SK-MEL-5 (cell line): ENCODE measurements at regions not wholly inside any gene's neighbourhood (a gene's known extent, or its start where the extent isn't known, plus 50 kb on each side); places are given as distances from the start of the nearest gene placed in this dataset.

Experiments
- DNase-seq: peaks from one replicate; pipeline ENCODE4 v3.0.0-alpha.2; 2016; ENCODE audit warnings: low read depth, low spot score
- in situ Hi-C: cut with HindIII; loops from 2 replicates; pipeline ENCODE4 v1.10.0; 2016; ENCODE audit warnings: low sequenced_read_pairs, high pct_unique_total_duplicates, low pct_unique_long_range_greater_than_20kb

GRCh38 chr6:106886922-106887797 lies 87.4 kb downstream of the CD24 start:
- no peak for DNase-seq
- in situ Hi-C loops = no loop called here

- in situ Hi-C loops = no loop called here
Observed at GRCh38 chr6:106886081-106886843, 88.3 kb downstream of the CD24 start.

GRCh38 chr6:106885679-106886078 lies 88.8 kb downstream of the CD24 start:
- no peak for DNase-seq
- in situ Hi-C loops = no loop called here

More at GRCh38 chr6:106886081-106886843, 88.3 kb downstream of the CD24 start:
- DNase-seq = no peak

- DNase-seq = no peak
- in situ Hi-C loops = no loop called here
Observed at GRCh38 chr6:106884576-106884975, 90.0 kb downstream of the CD24 start.

- in situ Hi-C loops = no loop called here
Observed at GRCh38 chr6:106883808-106884262, 90.7 kb downstream of the CD24 start.

GRCh38 chr6:106882601-106883518 lies 91.7 kb downstream of the CD24 start:
- in situ Hi-C loops = no loop called here
- no peak for DNase-seq

More at GRCh38 chr6:106883808-106884262, 90.7 kb downstream of the CD24 start:
- peak; percentile 32 for DNase-seq

- in situ Hi-C loops = no loop called here
- DNase-seq = no peak
Observed at GRCh38 chr6:106882138-106882537, 92.4 kb downstream of the CD24 start.

GRCh38 chr6:106880952-106881351 lies 93.6 kb downstream of the CD24 start:
- in situ Hi-C loops = no loop called here
- no peak for DNase-seq

- DNase-seq = no peak
- in situ Hi-C loops = no loop called here
Observed at GRCh38 chr6:106875782-106876321, 98.7 kb downstream of the CD24 start.

- in situ Hi-C loops = no loop called here
- DNase-seq = no peak
Observed at GRCh38 chr6:106874481-106874880, 100.0 kb downstream of the CD24 start.

GRCh38 chr6:106872049-106872448 lies 102.5 kb downstream of the CD24 start:
- no peak for DNase-seq
- in situ Hi-C loops = no loop called here

GRCh38 chr6:106870824-106871717 lies 103.5 kb downstream of the CD24 start:
- in situ Hi-C loops = no loop called here
- no peak for DNase-seq

GRCh38 chr6:106870069-106870468 lies 104.5 kb downstream of the CD24 start:
- no peak for DNase-seq
- in situ Hi-C loops = no loop called here

- no peak for DNase-seq
- in situ Hi-C loops = no loop called here
Observed at GRCh38 chr6:106869203-106869602, 105.3 kb downstream of the CD24 start.

- no peak for DNase-seq
- in situ Hi-C loops = no loop called here
Observed at GRCh38 chr6:106866875-106867658, 107.5 kb downstream of the CD24 start.

- in situ Hi-C loops = no loop called here
- no peak for DNase-seq
Observed at GRCh38 chr6:106862858-106863257, 111.7 kb downstream of the CD24 start.
